DND-41 (cell line): ENCODE measurements at regions not wholly inside any gene's neighbourhood (a gene's known extent, or its start where the extent isn't known, plus 50 kb on each side); places are given as distances from the start of the nearest gene placed in this dataset.

Experiments
- CTCF ChIP-seq: IDR thresholded peaks from 2 replicates; pipeline ENCODE4 v1.5.1; 2012; ENCODE audit warnings: borderline replicate concordance, low read length, moderate library complexity, mild to moderate bottlenecking; ENCODE audit not compliant: poor library complexity, severe bottlenecking; ENCODE audit errors: extremely low read depth
- EZH2 ChIP-seq: IDR thresholded peaks from 3 replicates; pipeline ENCODE4 v1.6.1; 2012; ENCODE audit warnings: borderline replicate concordance, low read depth, mild to moderate bottlenecking, moderate library complexity, low read length, inconsistent platforms; ENCODE audit not compliant: severe bottlenecking

GRCh38 chr11:115776916-115777315, 272.7 kb upstream of the CADM1 start:
- TF ChIP-seq CTCF (no peak), EZH2 (no peak)
